ENCODE measurements at regions not wholly inside any gene's neighbourhood (a gene's known extent, or its start where the extent isn't known, plus 50 kb on each side); places are given as distances from the start of the nearest gene placed in this dataset.
"Not testable (repeated sequence)": the region's sequence is repeated elsewhere in the genome, so short reads cannot be mapped to it uniquely, and the experiment has no call there.

DNA sequence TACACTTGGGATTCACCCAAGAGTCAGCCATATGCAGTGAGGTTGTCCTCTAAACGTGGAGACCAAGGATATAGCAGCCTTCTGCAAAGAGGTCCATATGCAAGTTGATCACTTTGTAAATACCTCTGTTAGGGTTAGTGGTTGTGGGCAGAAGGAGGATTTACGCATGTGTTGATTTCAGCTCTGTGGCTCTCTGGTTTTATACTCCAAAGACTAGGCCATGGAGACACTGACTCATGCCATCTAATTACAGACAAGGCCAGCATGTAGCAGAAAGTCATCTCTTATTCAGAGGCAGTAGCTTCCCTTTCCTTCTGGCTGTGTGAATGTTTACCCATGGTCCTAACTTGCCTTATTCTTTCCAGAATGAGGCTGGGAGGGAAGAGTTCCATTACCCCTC is 140.9 kb upstream of the GOLGA6L4 start:
- not testable (repeated sequence) for FAIRE-seq

GRCh38 chr15:84097053-84097452 is 138.5 kb upstream of the GOLGA6L4 start:
- DNase-seq (ENCODE audit: insufficient read length, low spot score); FAIRE-seq: not testable (repeated sequence)

More for the DNA sequence above, 140.9 kb upstream of the GOLGA6L4 start:
- not testable (repeated sequence) for DNase-seq (ENCODE audit: insufficient read length, low spot score)

GRCh38 chr15:84098604-84099003 is 137.0 kb upstream of the GOLGA6L4 start:
- DNase-seq (ENCODE audit: insufficient read length, low spot score) (no peak), FAIRE-seq (no peak)

DNA sequence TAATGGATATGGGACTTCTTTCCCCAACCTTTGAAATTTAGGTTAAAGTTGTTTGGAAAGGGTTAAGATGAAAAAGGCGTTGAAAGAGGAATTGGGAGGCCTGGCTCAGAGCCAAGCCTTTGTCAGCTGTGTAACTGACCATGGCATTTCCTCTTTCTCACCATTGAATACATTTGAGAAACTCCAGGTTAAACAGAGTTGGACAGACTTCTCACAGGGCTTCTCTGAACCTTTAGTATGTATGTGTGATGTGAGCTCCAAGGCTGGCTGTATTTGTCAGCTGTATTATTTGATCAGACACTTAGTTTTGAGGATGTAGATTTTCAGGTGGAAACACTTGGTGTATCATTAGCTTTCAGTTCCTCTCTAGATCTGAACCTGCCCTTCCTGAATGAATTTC is 136.4 kb upstream of the GOLGA6L4 start:
- FAIRE-seq (no peak), DNase-seq (ENCODE audit: insufficient read length, low spot score) (no peak)

DNA sequence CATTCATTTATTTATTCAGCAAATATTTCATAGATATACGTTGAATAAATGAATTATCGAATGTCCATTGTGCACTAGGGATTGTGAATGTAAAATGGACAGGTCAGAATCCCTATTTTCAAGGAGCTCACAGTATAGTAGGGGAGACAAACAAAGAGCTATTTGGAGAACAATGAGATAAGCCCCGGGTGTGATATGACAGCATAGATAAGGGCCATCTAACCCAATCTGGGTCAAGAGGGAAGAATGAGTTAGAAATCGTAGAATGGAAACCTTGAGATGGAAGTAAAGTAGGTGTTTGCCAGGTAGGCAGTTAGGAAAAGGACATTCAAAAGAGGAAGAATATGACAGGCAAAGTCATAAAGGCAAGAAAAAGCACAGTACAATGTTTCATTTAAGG is 132.2 kb upstream of the GOLGA6L4 start:
- no peak for FAIRE-seq

GRCh38 chr15:84104853-84105252 is 130.7 kb upstream of the GOLGA6L4 start:
- no peak for DNase-seq (ENCODE audit: insufficient read length, low spot score)
- no peak for FAIRE-seq

More for the DNA sequence above, 132.2 kb upstream of the GOLGA6L4 start:
- DNase-seq (ENCODE audit: insufficient read length, low spot score): no peak

- FAIRE-seq (no peak), DNase-seq (ENCODE audit: insufficient read length, low spot score) (no peak)
Measured at GRCh38 chr15:84108728-84109127, 126.8 kb upstream of the GOLGA6L4 start.

DNA sequence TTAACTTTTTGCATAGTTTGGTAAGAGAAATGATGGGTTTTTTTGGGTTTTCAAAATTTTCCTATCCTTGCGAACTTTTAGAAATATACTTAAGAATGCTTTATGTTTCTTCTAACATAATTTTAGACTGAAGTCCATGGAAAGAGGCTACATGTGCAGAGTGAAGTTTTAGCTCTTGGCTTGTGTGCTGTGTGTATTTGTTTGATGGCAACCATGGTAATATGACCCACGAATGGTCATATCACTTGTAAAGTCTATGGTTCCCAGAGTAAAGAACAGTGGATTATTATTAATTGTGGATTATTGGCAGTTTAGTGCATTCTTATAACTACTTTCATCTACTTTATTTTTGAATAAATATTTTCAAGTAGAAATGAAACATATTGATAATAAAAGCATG is 124.0 kb upstream of the GOLGA6L4 start:
- FAIRE-seq: no peak
- DNase-seq (ENCODE audit: insufficient read length, low spot score): no peak

DNA sequence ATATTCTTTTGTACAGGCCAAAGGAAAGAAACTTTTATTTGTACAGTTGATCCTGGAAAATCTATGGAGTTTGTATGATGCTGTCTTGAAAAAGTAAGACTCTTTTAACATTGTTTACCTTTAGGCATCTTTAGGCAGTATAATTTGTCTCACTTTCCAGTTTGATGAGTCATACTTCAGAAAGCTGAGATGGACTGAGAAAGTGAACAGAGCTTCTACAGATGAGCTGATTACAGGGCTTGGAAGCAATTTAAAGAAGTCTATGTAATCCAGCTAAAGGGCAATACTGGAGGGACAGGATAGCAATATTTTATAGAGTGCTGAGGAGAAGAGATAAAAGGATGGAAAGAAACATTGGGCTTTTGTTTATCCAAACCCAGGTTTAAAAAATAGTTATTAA is 123.5 kb upstream of the GOLGA6L4 start:
- no peak for FAIRE-seq

DNA sequence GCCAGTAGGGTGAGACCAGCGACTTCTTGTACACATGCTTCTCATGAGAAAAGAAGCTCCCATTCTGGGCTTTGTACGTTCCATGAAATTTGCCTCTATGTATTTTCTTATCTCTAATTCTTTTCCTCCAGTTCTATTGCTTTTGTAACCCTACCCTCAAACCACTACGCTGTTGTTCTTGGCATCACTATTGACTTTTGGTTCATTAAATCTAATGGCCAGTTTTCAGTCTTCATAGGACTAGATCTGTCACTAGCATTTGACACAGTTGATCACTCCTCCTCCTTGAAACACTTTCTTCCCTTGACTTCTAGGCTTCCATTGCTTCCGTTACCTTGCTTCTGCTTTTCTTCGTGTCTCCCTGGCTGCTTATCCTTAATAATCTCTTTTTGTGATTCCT is 121.7 kb upstream of the GOLGA6L4 start:
- DNase-seq (ENCODE audit: insufficient read length, low spot score) (no peak), FAIRE-seq (no peak)

More for the DNA sequence above, 123.5 kb upstream of the GOLGA6L4 start:
- DNase-seq (ENCODE audit: insufficient read length, low spot score): no peak

- not testable (repeated sequence) for DNase-seq (ENCODE audit: insufficient read length, low spot score); FAIRE-seq
Measured at GRCh38 chr15:84114680-84115079, 120.9 kb upstream of the GOLGA6L4 start.

DNA sequence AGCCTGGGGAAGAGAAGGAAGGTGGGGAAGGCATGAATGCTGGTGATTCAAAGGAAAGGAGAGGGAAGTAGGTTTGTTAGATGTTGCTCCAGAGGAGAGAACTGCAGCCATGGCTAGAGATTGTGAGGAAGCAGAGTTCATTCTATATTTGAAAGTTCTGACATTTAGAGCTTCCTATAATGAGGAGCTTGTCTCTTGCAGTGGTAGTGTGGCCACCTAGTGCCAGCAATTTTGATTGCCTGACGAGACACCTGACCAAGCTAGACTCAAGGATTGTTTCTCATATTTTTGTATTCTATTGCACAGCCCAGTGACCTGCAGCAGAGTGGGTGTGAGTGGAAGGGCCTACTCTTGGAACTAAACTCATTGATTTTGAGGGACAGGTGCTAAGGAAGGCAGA is 116.2 kb upstream of the GOLGA6L4 start:
- not testable (repeated sequence) for DNase-seq (ENCODE audit: insufficient read length, low spot score); FAIRE-seq

GRCh38 chr15:84120903-84121302 is 114.7 kb upstream of the GOLGA6L4 start:
- not testable (repeated sequence) for FAIRE-seq; DNase-seq (ENCODE audit: insufficient read length, low spot score)

DNA sequence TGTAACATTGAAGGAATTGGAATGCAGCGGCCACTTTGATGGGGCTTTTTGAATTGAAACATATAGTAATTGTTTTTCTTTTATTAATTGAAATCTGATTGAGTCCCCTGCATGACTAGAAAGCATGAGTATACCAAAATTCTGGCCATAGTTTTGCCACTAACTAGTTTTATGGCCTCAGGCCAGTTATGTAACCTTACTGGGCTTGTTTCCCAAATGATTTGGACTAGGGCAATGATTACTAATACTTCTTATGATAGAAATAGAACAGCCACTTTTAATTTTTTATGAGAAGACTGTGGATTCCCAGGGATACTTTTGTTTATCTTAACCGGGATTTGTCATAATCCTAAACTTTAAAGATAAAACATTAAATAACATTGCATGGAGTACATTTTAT is 106.9 kb upstream of the GOLGA6L4 start:
- not testable (repeated sequence) for FAIRE-seq; DNase-seq (ENCODE audit: insufficient read length, low spot score)

- not testable (repeated sequence) for FAIRE-seq; DNase-seq (ENCODE audit: insufficient read length, low spot score)
Measured at GRCh38 chr15:84130098-84130831, 105.3 kb upstream of the GOLGA6L4 start.

DNA sequence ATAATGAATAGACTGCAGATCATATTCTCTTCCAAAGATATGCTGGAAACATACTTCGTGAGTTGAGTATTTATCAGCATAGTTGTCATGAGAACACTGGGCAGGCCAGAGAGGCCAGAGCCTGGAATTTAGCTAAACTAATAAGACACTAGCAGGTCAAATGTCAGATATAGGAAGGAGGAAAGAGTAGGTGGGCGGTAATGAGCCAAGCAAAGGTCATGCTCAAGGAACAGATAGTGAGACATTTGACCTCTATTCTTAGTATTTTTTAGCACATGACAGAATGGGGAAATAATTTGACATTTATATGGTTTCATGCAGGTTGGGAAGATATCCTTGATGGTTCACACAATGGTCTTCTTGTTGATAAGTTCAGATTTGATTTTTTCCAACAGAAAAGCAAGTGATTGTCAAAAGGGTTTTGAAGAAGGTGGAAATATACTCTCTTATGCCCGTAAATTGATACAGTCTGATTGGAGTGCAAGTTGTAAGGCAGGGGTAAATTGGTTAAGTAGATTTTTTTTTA is 99.6 kb upstream of the GOLGA6L4 start:
- not testable (repeated sequence) for FAIRE-seq; DNase-seq (ENCODE audit: insufficient read length, low spot score)

DNA sequence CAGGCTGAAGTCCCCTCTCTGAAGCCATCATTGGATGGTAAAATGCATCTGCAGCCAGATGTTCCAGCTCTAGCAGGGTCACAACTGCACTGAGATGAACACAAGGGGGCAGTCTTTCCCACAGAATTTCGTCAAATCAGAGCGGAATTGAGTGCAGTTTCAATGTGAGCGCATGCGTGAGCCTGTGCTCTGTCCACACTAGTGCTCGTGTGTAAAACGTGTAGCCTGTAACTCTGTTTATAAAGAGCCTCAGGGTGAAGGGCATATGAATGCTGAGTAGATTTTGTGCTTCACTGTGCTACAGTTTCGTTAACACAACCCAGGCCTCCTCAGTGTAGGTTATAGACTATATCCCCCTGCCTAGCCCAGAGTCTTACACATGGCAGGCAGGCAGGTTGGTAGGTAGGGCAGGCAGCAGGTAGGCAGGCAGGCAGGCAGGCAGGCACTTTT is 92.7 kb upstream of the GOLGA6L4 start:
- DNase-seq (ENCODE audit: insufficient read length, low spot score): peak; percentile 59
- peak; percentile 89 for FAIRE-seq

- DNase-seq (ENCODE audit: insufficient read length, low spot score) (no peak), FAIRE-seq (no peak)
Measured at GRCh38 chr15:84143753-84144314, 91.7 kb upstream of the GOLGA6L4 start.

- not testable (repeated sequence) for FAIRE-seq; DNase-seq (ENCODE audit: insufficient read length, low spot score)
Measured at GRCh38 chr15:84144946-84145345, 90.6 kb upstream of the GOLGA6L4 start.

- not testable (repeated sequence) for DNase-seq (ENCODE audit: insufficient read length, low spot score); FAIRE-seq
Measured at GRCh38 chr15:84146299-84146698, 89.3 kb upstream of the GOLGA6L4 start.

- FAIRE-seq: not testable (repeated sequence)
Measured at GRCh38 chr15:84147307-84147706, 88.3 kb upstream of the GOLGA6L4 start.

More at GRCh38 chr15:84147307-84147706, 88.3 kb upstream of the GOLGA6L4 start:
- not testable (repeated sequence) for DNase-seq (ENCODE audit: insufficient read length, low spot score)
